Upper lobe of left lung (tissue), 4 donors: ENCODE measurements at regions not wholly inside any gene's neighbourhood (a gene's known extent, or its start where the extent isn't known, plus 50 kb on each side); places are given as distances from the start of the nearest gene placed in this dataset.

Source experiments
- EP300 ChIP-seq, 4 donors: sonication (generic); formaldehyde crosslinking; IDR thresholded peaks; one replicate each; pipeline ENCODE4 v1.5.1; 2017; ENCODE audit warnings: antibody characterized with exemption in 4 of 4, control low read depth in 2 of 4
- POLR2AphosphoS5 ChIP-seq, 2 donors: sonication (generic); formaldehyde crosslinking; IDR thresholded peaks; one replicate each; pipeline ENCODE4 v1.5.1; 2017; ENCODE audit warnings: antibody characterized with exemption in 2 of 2

GRCh38 chr2:196563876-196564275, 75.6 kb upstream of the CCDC150 start:
- TF ChIP-seq EP300 (IDR thresholded peaks at IDR 0.05) = no peak
- TF ChIP-seq POLR2AphosphoS5 (IDR thresholded peaks at IDR 0.05) = no peak
